GM18951 (cell line): ENCODE measurements at regions not wholly inside any gene's neighbourhood (a gene's known extent, or its start where the extent isn't known, plus 50 kb on each side); places are given as distances from the start of the nearest gene placed in this dataset.
"Not testable (repeated sequence)": the region's sequence is repeated elsewhere in the genome, so short reads cannot be mapped to it uniquely, and the experiment has no call there.

Experiments
- POLR2A ChIP-seq: IDR thresholded peaks from 4 replicates; pipeline ENCODE4 v1.6.1; 2011; ENCODE audit warnings: mild to moderate bottlenecking; ENCODE audit not compliant: insufficient read length, insufficient read depth; ENCODE audit errors: extremely low read depth
- in situ Hi-C: fragments of 300-500 bp; cut with MboI; formaldehyde crosslinking; loops from one replicate; pipeline ENCODE4 v1.12.0; 2022; ENCODE audit warnings: low sequenced_read_pairs, mixed read lengths, inconsistent platforms; ENCODE audit not compliant: unreplicated experiment

GRCh38 chr20:47430862-47431588 lies 70.7 kb upstream of the NCOA3 start:
- in situ Hi-C loops = no loop called here
- no peak for TF ChIP-seq POLR2A

- in situ Hi-C loops = no loop called here
- no peak for TF ChIP-seq POLR2A
Observed at GRCh38 chr20:47432834-47433210, 68.9 kb upstream of the NCOA3 start.

GRCh38 chr20:47434128-47434779 lies 67.4 kb upstream of the NCOA3 start:
- in situ Hi-C loops = not testable (repeated sequence)

- in situ Hi-C loops = no loop called here
- no peak for TF ChIP-seq POLR2A
Observed at GRCh38 chr20:47438464-47439381, 63.0 kb upstream of the NCOA3 start.

GRCh38 chr20:47440857-47441773 lies 60.6 kb upstream of the NCOA3 start:
- no peak for TF ChIP-seq POLR2A
- in situ Hi-C loops = no loop called here

GRCh38 chr20:47441774-47442150 lies 59.9 kb upstream of the NCOA3 start:
- no peak for TF ChIP-seq POLR2A
- in situ Hi-C loops = no loop called here

GRCh38 chr20:47443060-47443459 lies 58.6 kb upstream of the NCOA3 start:
- in situ Hi-C loops = not testable (repeated sequence)

GRCh38 chr20:47444584-47444983 lies 57.1 kb upstream of the NCOA3 start:
- in situ Hi-C loops = no loop called here
- no peak for TF ChIP-seq POLR2A

- TF ChIP-seq POLR2A = no peak
- in situ Hi-C loops = no loop called here
Observed at GRCh38 chr20:47445291-47445690, 56.4 kb upstream of the NCOA3 start.

- in situ Hi-C loops = not testable (repeated sequence)
Observed at GRCh38 chr20:47447350-47448296, 54.1 kb upstream of the NCOA3 start.

- in situ Hi-C loops = no loop called here
- TF ChIP-seq POLR2A = no peak
Observed at GRCh38 chr20:47448429-47448828, 53.3 kb upstream of the NCOA3 start.

- no peak for TF ChIP-seq POLR2A
- in situ Hi-C loops = no loop called here
Observed at GRCh38 chr20:47451602-47451904, 50.1 kb upstream of the NCOA3 start.
